ENCODE measurements at regions not wholly inside any gene's neighbourhood (a gene's known extent, or its start where the extent isn't known, plus 50 kb on each side); places are given as distances from the start of the nearest gene placed in this dataset.
"Not testable (repeated sequence)": the region's sequence is repeated elsewhere in the genome, so short reads cannot be mapped to it uniquely, and the experiment has no call there.

DNA sequence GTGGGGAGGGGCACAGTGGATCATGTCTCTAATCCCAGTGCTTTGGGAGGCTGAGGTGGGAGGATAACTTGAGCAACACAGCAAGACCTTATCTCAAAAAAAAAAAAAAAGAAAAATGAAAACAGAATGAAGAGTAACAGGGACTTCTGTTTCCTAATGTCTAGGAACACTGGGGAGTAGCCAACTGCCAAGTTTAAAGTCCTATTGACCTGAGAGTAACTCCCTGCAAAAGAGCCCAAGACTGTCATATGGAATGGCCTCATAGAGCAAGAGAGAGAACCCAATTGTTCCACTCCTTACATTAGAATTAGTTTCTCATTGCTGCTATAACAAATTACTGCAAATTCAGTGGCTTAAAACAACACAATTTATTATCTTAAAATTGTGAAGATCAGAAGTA lies 881.4 kb upstream of the ROBO1 start:
- DNase-seq: no peak

DNA sequence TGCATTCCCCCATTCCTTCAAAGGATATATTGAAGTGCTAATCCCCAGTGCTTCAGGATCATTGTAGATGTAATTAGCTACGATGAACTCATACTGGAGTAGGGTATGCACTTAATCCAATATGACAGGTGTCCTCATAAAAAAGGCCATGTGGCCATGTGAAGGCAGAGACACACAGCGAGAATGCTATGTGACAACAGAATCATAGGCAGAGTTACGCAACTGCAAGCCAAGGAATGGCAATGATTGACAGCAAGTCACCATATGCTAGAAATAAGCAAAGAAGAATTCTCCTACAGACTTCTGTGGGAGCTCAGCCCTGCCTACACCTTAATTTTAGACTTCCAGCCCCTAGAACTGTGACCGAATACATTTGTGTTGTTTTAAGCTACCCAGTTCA lies 875.6 kb upstream of the ROBO1 start:
- no peak for DNase-seq

- no peak for DNase-seq
Observed at GRCh38 chr3:80618295-80619256, 850.8 kb upstream of the ROBO1 start.

- no peak for DNase-seq
Observed at GRCh38 chr3:80612366-80612765, 844.6 kb upstream of the ROBO1 start.

GRCh38 chr3:80608072-80608471 lies 840.3 kb upstream of the ROBO1 start:
- DNase-seq: not testable (repeated sequence)

GRCh38 chr3:80606073-80606472 lies 838.3 kb upstream of the ROBO1 start:
- DNase-seq: no peak

- DNase-seq: no peak
Observed at GRCh38 chr3:80601479-80601878, 833.7 kb upstream of the ROBO1 start.

DNA sequence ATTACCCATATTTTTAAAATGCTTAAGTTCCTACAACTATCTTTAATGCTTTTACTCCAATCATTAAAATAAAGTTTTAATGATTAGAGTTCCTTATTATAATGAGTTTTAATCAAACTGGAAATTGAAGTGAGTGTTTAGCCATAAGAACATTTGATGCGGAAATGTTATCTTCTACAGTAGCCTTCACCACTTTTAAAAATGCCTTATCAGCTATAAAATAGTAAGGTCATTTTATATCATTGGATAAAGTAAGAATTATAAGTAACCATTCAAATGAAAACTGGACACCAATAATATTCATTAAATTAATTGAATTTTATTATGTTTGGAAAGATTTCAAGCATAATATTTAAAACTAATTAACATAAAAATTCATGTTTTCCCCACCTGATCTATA lies 825.0 kb upstream of the ROBO1 start:
- DNase-seq: no peak

GRCh38 chr3:80586338-80586737 lies 818.5 kb upstream of the ROBO1 start:
- DNase-seq: no peak

DNA sequence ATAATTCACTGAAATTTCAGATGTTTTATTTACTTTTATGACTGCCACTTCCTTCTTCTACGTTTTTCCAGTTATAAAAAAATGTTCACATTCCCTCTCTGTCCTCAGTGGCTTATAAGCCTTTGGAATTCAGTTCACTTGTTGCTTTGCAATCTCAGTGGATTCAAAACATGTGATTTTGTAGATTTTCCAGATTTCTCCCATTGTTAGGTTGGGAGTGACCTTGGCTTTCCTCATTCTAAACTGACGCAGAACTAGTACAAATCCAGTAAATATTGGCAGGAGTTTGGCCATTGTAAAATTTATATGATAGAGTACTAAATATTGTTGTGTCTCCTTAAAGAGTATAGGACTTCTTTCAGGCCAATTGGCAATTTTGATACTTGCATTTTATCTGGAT lies 812.3 kb upstream of the ROBO1 start:
- DNase-seq: no peak

- no peak for DNase-seq
Observed at GRCh38 chr3:80564391-80564790, 796.6 kb upstream of the ROBO1 start.

DNA sequence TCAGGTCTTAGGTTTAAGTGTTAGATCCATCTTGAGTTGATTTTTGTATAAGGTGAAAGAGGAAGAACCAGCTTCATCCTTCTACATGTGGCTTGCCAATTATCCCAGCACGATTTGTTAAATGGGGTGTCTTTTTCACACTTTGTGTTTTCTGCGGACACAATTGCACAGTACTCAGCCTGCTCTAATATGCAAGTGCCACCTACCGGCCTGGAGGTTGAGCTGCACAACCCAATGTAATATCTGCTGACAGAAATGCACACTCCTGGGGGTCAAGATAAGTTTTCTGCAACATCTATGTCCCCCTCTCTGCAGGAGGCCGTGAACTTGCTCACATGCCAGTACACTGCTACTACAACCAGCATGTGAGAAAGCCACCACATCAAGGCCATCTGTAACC lies 791.9 kb upstream of the ROBO1 start:
- DNase-seq: no peak

GRCh38 chr3:80556763-80557162 lies 789.0 kb upstream of the ROBO1 start:
- DNase-seq: no peak

DNA sequence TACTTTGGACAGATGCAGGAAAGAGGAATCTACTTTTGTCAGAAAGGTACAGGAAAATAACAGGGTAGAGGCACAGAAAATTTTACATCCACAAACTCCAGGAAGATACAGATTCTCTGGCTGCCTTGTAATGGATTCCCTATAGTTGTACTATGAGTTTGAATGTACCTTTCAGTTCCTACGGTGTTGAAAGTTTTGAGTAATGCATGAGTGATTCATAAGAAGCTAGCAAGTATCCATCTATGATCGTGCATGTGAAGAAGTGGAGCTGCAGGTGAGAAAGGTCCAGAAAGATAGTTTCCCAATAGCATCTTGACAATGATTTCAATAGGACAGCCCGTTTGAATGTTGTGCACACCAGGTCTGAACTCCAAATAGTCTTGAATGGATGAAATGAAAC lies 786.5 kb upstream of the ROBO1 start:
- DNase-seq: no peak

- no peak for DNase-seq
Observed at GRCh38 chr3:80553211-80553610, 785.4 kb upstream of the ROBO1 start.

DNA sequence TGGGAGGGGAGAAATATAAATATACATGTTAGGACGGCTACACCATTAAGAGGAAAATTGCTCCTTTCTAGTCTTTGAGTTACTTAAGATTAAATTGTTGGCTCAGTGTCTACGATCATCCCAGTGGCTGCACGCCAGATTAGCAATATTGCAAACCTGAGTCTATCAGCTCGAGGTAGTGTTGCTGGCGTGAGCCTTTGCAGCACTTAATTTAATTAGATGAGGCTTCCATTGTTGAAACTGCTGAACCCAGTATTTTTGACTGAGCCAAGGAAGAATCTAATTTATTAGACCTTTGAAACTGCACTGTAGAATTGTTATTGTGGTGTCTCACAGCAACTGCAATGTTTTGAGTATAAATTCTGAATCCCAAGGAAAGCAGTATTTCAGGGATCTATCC lies 782.4 kb upstream of the ROBO1 start:
- DNase-seq: no peak

- DNase-seq: no peak
Observed at GRCh38 chr3:80549173-80549572, 781.4 kb upstream of the ROBO1 start.

GRCh38 chr3:80543154-80543553 lies 775.4 kb upstream of the ROBO1 start:
- DNase-seq: no peak

- DNase-seq: no peak
Observed at GRCh38 chr3:80542456-80542855, 774.7 kb upstream of the ROBO1 start.

DNA sequence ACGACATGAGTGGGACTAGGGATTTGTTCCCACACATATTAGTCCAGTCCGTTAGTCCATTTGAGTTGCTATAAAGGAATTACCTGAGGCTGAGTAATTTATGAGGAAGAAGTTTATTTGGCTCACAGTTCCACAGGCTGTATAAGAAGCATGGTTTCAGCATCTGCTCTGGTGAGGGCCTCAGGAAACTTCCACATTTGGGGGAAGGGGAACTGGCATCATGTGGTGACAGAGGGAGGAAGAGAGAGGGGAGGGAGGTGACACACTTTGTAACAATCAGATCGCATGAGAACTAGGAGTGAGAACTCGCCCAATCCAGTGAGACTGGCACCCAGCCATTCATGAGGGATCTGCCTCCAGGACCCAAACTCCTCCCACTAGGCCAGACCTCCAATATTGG lies 769.9 kb upstream of the ROBO1 start:
- no peak for DNase-seq

- DNase-seq: no peak
Observed at GRCh38 chr3:80535286-80535685, 767.5 kb upstream of the ROBO1 start.

- no peak for DNase-seq
Observed at GRCh38 chr3:80533553-80533952, 765.8 kb upstream of the ROBO1 start.

DNA sequence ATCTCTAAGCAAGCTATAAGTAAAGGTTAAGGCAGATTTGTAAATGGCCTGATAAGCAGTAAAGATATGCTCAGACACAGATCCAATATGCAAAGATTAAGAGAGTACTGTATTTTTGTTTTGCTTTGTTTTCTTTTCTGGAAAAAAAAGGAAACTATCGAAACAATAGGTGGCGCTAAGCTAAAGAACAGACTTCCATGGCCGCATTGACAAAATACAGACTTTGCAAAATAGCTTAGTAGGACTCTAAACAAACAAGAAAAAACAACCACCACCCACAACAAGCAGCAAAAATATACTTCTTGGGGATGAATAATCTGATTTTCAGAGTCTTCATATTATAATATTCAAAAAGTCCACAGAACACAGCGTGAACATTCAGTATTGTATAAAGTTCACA lies 758.4 kb upstream of the ROBO1 start:
- no peak for DNase-seq

DNA sequence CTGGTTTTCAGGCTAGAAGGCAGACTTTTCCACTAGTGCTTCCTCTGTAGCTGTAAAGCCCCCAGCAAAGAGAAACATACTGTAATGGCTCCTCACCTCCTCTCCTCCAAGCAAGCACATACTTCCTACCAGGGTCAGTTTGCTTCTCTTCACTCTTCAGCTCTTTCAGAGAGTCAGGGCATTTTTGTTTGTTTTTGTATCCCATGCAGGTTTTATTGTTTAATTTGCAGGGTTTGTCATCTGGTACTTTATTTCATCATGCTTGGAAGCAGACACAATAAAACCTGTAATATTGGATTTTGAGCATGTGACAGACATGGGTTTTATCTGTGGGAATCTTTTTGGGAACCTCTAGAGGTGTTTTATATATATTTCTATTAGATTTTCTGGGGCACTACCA lies 753.3 kb upstream of the ROBO1 start:
- DNase-seq: no peak
